Panc1 (cell line): ENCODE measurements at regions not wholly inside any gene's neighbourhood (a gene's known extent, or its start where the extent isn't known, plus 50 kb on each side); places are given as distances from the start of the nearest gene placed in this dataset.

Experiments used
- POLR2AphosphoS5 ChIP-seq: IDR thresholded peaks from 2 replicates; pipeline ENCODE4 v1.6.1; 2012; ENCODE audit warnings: mild to moderate bottlenecking, low read depth, low read length, moderate library complexity
- SIN3A ChIP-seq: IDR thresholded peaks from 2 replicates; pipeline ENCODE4 v1.6.1; 2012; ENCODE audit warnings: low read depth, mild to moderate bottlenecking, low read length, moderate library complexity, borderline replicate concordance; ENCODE audit not compliant: insufficient read depth
- TCF7L2 ChIP-seq: IDR thresholded peaks from 2 replicates; pipeline ENCODE4 v1.6.1; 2011; ENCODE audit warnings: mild to moderate bottlenecking, low read depth, low read length, inconsistent platforms
- TF ChIP-seq, protein P1 (sequence below), 2 experiments: IDR thresholded peaks; 2 replicates each; pipeline ENCODE4 v1.6.1; 2011 to 2012; ENCODE audit warnings: low read depth in 2 of 2, control low read depth in 1 of 2, low read length in 1 of 2, mild to moderate bottlenecking in 1 of 2, moderate library complexity in 1 of 2; ENCODE audit not compliant: insufficient read depth in 1 of 2
- TF ChIP-seq, protein P2 (sequence below): fragments of 450-650 bp; IDR thresholded peaks from 2 replicates; pipeline ENCODE4 v1.5.1; 2017; ENCODE audit warnings: mild to moderate bottlenecking

DNA sequence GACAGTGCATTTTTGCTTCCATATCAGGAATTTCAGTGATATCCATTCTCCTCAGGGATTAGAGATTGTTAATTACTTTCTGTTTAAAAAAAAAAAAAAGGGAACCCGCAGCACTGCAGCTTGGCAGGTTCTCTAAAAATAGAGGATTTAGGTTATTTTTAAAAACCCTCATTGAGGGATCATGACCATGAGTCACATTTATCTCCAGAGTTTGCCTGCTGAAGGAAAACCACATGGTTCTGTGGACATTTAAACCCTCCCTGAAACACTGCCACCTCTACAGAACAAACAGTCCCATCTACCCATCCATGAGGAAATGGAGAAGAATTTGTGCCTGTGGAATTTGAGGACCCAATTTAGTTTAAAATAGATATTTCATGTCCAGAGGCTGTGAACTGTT is 66.2 kb upstream of the UBE2E1 start:
- TF ChIP-seq POLR2AphosphoS5, result no peak
- TF ChIP-seq, protein P1, sequence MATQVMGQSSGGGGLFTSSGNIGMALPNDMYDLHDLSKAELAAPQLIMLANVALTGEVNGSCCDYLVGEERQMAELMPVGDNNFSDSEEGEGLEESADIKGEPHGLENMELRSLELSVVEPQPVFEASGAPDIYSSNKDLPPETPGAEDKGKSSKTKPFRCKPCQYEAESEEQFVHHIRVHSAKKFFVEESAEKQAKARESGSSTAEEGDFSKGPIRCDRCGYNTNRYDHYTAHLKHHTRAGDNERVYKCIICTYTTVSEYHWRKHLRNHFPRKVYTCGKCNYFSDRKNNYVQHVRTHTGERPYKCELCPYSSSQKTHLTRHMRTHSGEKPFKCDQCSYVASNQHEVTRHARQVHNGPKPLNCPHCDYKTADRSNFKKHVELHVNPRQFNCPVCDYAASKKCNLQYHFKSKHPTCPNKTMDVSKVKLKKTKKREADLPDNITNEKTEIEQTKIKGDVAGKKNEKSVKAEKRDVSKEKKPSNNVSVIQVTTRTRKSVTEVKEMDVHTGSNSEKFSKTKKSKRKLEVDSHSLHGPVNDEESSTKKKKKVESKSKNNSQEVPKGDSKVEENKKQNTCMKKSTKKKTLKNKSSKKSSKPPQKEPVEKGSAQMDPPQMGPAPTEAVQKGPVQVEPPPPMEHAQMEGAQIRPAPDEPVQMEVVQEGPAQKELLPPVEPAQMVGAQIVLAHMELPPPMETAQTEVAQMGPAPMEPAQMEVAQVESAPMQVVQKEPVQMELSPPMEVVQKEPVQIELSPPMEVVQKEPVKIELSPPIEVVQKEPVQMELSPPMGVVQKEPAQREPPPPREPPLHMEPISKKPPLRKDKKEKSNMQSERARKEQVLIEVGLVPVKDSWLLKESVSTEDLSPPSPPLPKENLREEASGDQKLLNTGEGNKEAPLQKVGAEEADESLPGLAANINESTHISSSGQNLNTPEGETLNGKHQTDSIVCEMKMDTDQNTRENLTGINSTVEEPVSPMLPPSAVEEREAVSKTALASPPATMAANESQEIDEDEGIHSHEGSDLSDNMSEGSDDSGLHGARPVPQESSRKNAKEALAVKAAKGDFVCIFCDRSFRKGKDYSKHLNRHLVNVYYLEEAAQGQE (IDR thresholded peaks at IDR 0.05; ENCODE audit: insufficient read depth in 1 of 2, low read depth in 2 of 2, low read length in 1 of 2), result no peak
- TF ChIP-seq, protein P2, sequence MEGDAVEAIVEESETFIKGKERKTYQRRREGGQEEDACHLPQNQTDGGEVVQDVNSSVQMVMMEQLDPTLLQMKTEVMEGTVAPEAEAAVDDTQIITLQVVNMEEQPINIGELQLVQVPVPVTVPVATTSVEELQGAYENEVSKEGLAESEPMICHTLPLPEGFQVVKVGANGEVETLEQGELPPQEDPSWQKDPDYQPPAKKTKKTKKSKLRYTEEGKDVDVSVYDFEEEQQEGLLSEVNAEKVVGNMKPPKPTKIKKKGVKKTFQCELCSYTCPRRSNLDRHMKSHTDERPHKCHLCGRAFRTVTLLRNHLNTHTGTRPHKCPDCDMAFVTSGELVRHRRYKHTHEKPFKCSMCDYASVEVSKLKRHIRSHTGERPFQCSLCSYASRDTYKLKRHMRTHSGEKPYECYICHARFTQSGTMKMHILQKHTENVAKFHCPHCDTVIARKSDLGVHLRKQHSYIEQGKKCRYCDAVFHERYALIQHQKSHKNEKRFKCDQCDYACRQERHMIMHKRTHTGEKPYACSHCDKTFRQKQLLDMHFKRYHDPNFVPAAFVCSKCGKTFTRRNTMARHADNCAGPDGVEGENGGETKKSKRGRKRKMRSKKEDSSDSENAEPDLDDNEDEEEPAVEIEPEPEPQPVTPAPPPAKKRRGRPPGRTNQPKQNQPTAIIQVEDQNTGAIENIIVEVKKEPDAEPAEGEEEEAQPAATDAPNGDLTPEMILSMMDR, result no peak
- no peak for TF ChIP-seq SIN3A
- no peak for TF ChIP-seq TCF7L2
